Activated T-cell treated with anti-CD3 and anti-CD28 coated beads, Interleukin-2, amount 50 U/mL, for 72 hours (primary cell): ENCODE measurements at regions not wholly inside any gene's neighbourhood (a gene's known extent, or its start where the extent isn't known, plus 50 kb on each side); places are given as distances from the start of the nearest gene placed in this dataset.

Experiments used
- ATAC-seq, 2 donors: fragments of 150-1000 bp; cut with Tn5 transposase; replicated peaks in 1 of 2; 2 replicates each; pipeline ENCODE4 v1.10.0; 2021; ENCODE audit warnings: moderate library complexity in 2 of 2, mild to moderate bottlenecking in 1 of 2
- DNase-seq, 2 donors: peaks; one replicate each; pipeline ENCODE4 v3.0.0; 2021 to 2022; ENCODE audit warnings: mixed read lengths in 1 of 2
- H3K27ac Mint-ChIP-seq: one replicate; pipeline ENCODE4 v1.8.0; 2022; ENCODE audit warnings: mild to moderate bottlenecking, moderate library complexity, mixed read lengths
- H3K27me3 Mint-ChIP-seq: one replicate; pipeline ENCODE4 v1.8.0; 2022; ENCODE audit warnings: low read depth, mixed read lengths
- H3K36me3 Mint-ChIP-seq, 2 donors: one replicate each; pipeline ENCODE4 v1.8.0; 2022; ENCODE audit warnings: mixed read lengths in 2 of 2, mild to moderate bottlenecking in 1 of 2; ENCODE audit not compliant: insufficient read depth in 2 of 2
- H3K4me1 Mint-ChIP-seq: one replicate; pipeline ENCODE4 v1.8.0; 2022; ENCODE audit warnings: low read depth, mixed read lengths
- H3K4me3 Mint-ChIP-seq, 2 donors: one replicate each; pipeline ENCODE4 v1.8.0; 2022; ENCODE audit warnings: mild to moderate bottlenecking in 2 of 2, mixed read lengths in 2 of 2, moderate library complexity in 2 of 2
- H3K9me3 Mint-ChIP-seq, 2 donors: one replicate each; pipeline ENCODE4 v1.8.0; 2022; ENCODE audit warnings: mixed read lengths in 2 of 2

- ATAC-seq (no peak), DNase-seq (no peak)
- Mint-ChIP-seq H3K4me3 (no peak overlapping the region), H3K27ac (no peak overlapping the region), H3K9me3 (no peaks in the 10 kb centered on the region), H3K4me1 (no peaks in the 10 kb centered on the region), H3K27me3 (no peaks in the 10 kb centered on the region), H3K36me3 (peaks cover 0 to 2% of the 10 kb centered on the region in 2 donors)
These were observed 110.7 kb upstream of the CTSC start for GRCh38 chr11:88448131-88448670.

- Mint-ChIP-seq H3K36me3 (peaks cover 0 to 2% of the 10 kb centered on the region in 2 donors), H3K9me3 (no peaks in the 10 kb centered on the region), H3K4me1 (no peaks in the 10 kb centered on the region), H3K27me3 (no peaks in the 10 kb centered on the region), H3K4me3 (no peak overlapping the region), H3K27ac (peak overlapping the region; percentile 22)
- ATAC-seq (no peak), DNase-seq (no peak)
These were observed 109.7 kb upstream of the CTSC start for GRCh38 chr11:88447281-88447680.

- ATAC-seq (no peak), DNase-seq (no peak)
- H3K4me1 Mint-ChIP-seq: peaks cover 8% of the 10 kb centered on the region
- H3K9me3 Mint-ChIP-seq: peaks cover 3 to 4% of the 10 kb centered on the region in 2 donors
- peaks cover 1 to 2% of the 10 kb centered on the region in 2 donors for H3K36me3 Mint-ChIP-seq
- H3K4me3 Mint-ChIP-seq: no peak overlapping the region
- H3K27me3 Mint-ChIP-seq: no peaks in the 10 kb centered on the region
- H3K27ac Mint-ChIP-seq: no peak overlapping the region
These were observed 101.8 kb upstream of the CTSC start for GRCh38 chr11:88439356-88439755.

GRCh38 chr11:88438721-88439120, 101.2 kb upstream of the CTSC start:
- H3K27me3 Mint-ChIP-seq: no peaks in the 10 kb centered on the region
- no peak overlapping the region for H3K4me3 Mint-ChIP-seq
- peak overlapping the region; percentile 26 for H3K27ac Mint-ChIP-seq
- peaks cover 3 to 4% of the 10 kb centered on the region in 2 donors for H3K9me3 Mint-ChIP-seq
- peaks cover 8% of the 10 kb centered on the region for H3K4me1 Mint-ChIP-seq
- DNase-seq (no peak), ATAC-seq (no peak)
- peaks cover 1 to 2% of the 10 kb centered on the region in 2 donors for H3K36me3 Mint-ChIP-seq

- Mint-ChIP-seq H3K4me1 (peaks cover 8% of the 10 kb centered on the region), H3K36me3 (peaks cover 1 to 2% of the 10 kb centered on the region in 2 donors), H3K27ac (no peak overlapping the region), H3K4me3 (no peak overlapping the region), H3K27me3 (no peaks in the 10 kb centered on the region), H3K9me3 (peaks cover 3 to 4% of the 10 kb centered on the region in 2 donors)
- DNase-seq: no peak
- peak in 1 of 2 donors; percentile 55 for ATAC-seq
These were observed 97.9 kb upstream of the CTSC start for GRCh38 chr11:88435415-88435814.

- Mint-ChIP-seq H3K36me3 (peaks cover 1 to 2% of the 10 kb centered on the region in 2 donors), H3K4me1 (peaks cover 8% of the 10 kb centered on the region), H3K27me3 (no peaks in the 10 kb centered on the region), H3K4me3 (no peak overlapping the region), H3K9me3 (peaks cover 3 to 4% of the 10 kb centered on the region in 2 donors), H3K27ac (peak overlapping the region; percentile 68)
- ATAC-seq (peak in 1 of 2 donors; percentile 26), DNase-seq (no peak)
These were observed 96.9 kb upstream of the CTSC start for GRCh38 chr11:88434333-88434976.

- H3K27me3 Mint-ChIP-seq: no peaks in the 10 kb centered on the region
- H3K36me3 Mint-ChIP-seq: peaks cover 1 to 2% of the 10 kb centered on the region in 2 donors
- ATAC-seq: no peak
- DNase-seq: no peak
- no peak overlapping the region for H3K4me3 Mint-ChIP-seq
- no peak overlapping the region for H3K27ac Mint-ChIP-seq
- H3K9me3 Mint-ChIP-seq: peaks cover 3 to 4% of the 10 kb centered on the region in 2 donors
- H3K4me1 Mint-ChIP-seq: peaks cover 8% of the 10 kb centered on the region
These were observed 96.1 kb upstream of the CTSC start for GRCh38 chr11:88433536-88434230.

GRCh38 chr11:88431675-88432341, 94.3 kb upstream of the CTSC start:
- Mint-ChIP-seq H3K4me3 (no peak overlapping the region), H3K36me3 (no peaks in the 10 kb centered on the region), H3K27me3 (no peaks in the 10 kb centered on the region), H3K27ac (no peak overlapping the region), H3K9me3 (peaks cover 1% of the 10 kb centered on the region in 2 donors), H3K4me1 (peaks cover 8% of the 10 kb centered on the region)
- no peak for ATAC-seq
- no peak for DNase-seq

GRCh38 chr11:88428959-88429358, 91.4 kb upstream of the CTSC start:
- no peaks in the 10 kb centered on the region for H3K9me3 Mint-ChIP-seq
- peaks cover 11% of the 10 kb centered on the region for H3K4me1 Mint-ChIP-seq
- H3K4me3 Mint-ChIP-seq: no peak overlapping the region
- no peaks in the 10 kb centered on the region for H3K36me3 Mint-ChIP-seq
- ATAC-seq (no peak), DNase-seq (no peak)
- H3K27me3 Mint-ChIP-seq: no peaks in the 10 kb centered on the region
- no peak overlapping the region for H3K27ac Mint-ChIP-seq

GRCh38 chr11:88427719-88428118, 90.2 kb upstream of the CTSC start:
- no peaks in the 10 kb centered on the region for H3K9me3 Mint-ChIP-seq
- DNase-seq: no peak
- no peak for ATAC-seq
- no peaks in the 10 kb centered on the region for H3K27me3 Mint-ChIP-seq
- H3K4me3 Mint-ChIP-seq: no peak overlapping the region
- H3K4me1 Mint-ChIP-seq: peaks cover 11% of the 10 kb centered on the region
- H3K27ac Mint-ChIP-seq: no peak overlapping the region
- no peaks in the 10 kb centered on the region for H3K36me3 Mint-ChIP-seq

- Mint-ChIP-seq H3K4me3 (peak overlapping the region in 1 of 2 donors; percentile 0), H3K36me3 (no peaks in the 10 kb centered on the region), H3K27ac (no peak overlapping the region), H3K27me3 (no peaks in the 10 kb centered on the region), H3K4me1 (peaks cover 39% of the 10 kb centered on the region), H3K9me3 (no peaks in the 10 kb centered on the region)
- DNase-seq (no peak), ATAC-seq (no peak)
These were observed 87.3 kb upstream of the CTSC start for GRCh38 chr11:88424881-88425280.

- peak; percentile 61 to 64 for DNase-seq
- no peaks in the 10 kb centered on the region for H3K27me3 Mint-ChIP-seq
- no peaks in the 10 kb centered on the region for H3K9me3 Mint-ChIP-seq
- peak; percentile 97 to 99 for ATAC-seq
- peaks cover 47% of the 10 kb centered on the region for H3K4me1 Mint-ChIP-seq
- H3K4me3 Mint-ChIP-seq: peak overlapping the region; percentile 67 to 80
- H3K36me3 Mint-ChIP-seq: no peaks in the 10 kb centered on the region
- H3K27ac Mint-ChIP-seq: peak overlapping the region; percentile 97
These were observed 84.0 kb upstream of the CTSC start for GRCh38 chr11:88421530-88421929.

GRCh38 chr11:88420165-88420791, 82.7 kb upstream of the CTSC start:
- Mint-ChIP-seq H3K27me3 (no peaks in the 10 kb centered on the region), H3K4me1 (peaks cover 57% of the 10 kb centered on the region), H3K9me3 (no peaks in the 10 kb centered on the region), H3K36me3 (no peaks in the 10 kb centered on the region), H3K4me3 (peak overlapping the region in 1 of 2 donors; percentile 7), H3K27ac (peak overlapping the region; percentile 25)
- ATAC-seq (no peak), DNase-seq (no peak)
